ENCODE measurements at regions not wholly inside any gene's neighbourhood (a gene's known extent, or its start where the extent isn't known, plus 50 kb on each side); places are given as distances from the start of the nearest gene placed in this dataset.

GRCh38 chr5:174606646-174607045 is 117.7 kb upstream of the MSX2 start (continued):
- TF ChIP-seq CHD7 (IDR thresholded peaks at IDR 0.05; ENCODE audit: insufficient replicate concordance, low read length): no peak
- no peak for TF ChIP-seq EGR1 (IDR thresholded peaks at IDR 0.05; ENCODE audit: borderline replicate concordance, low read depth, low read length)
- no peak for TF ChIP-seq CBX5 (IDR thresholded peaks at IDR 0.05; ENCODE audit: low read depth, low read length)
- TF ChIP-seq POLR2A (IDR thresholded peaks at IDR 0.05; ENCODE audit: control extremely low read depth in 1 of 2, low read depth in 2 of 2, low read length in 2 of 2): no peak
- TF ChIP-seq ASH2L (IDR thresholded peaks at IDR 0.05; ENCODE audit: low read length): no peak
- TF ChIP-seq SIN3A (conservative IDR thresholded peaks at IDR 0.05 in 1 of 2, IDR thresholded peaks at IDR 0.05 in 1 of 2; ENCODE audit: low read depth in 1 of 2, low read length in 2 of 2): no peak
- TF ChIP-seq HDAC2 (IDR thresholded peaks at IDR 0.05; ENCODE audit: borderline replicate concordance in 1 of 2, low read depth in 2 of 2, low read length in 2 of 2): no peak
- no peak for TF ChIP-seq E2F6 (IDR thresholded peaks at IDR 0.05)
- no peak for TF ChIP-seq RAD21 (IDR thresholded peaks at IDR 0.05 in 1 of 2, conservative IDR thresholded peaks at IDR 0.05 in 1 of 2; ENCODE audit: low read depth in 2 of 2, low read length in 2 of 2)
- no peak for TF ChIP-seq PHF8 (conservative IDR thresholded peaks at IDR 0.05; ENCODE audit: low read depth, low read length)
- TF ChIP-seq NANOG (IDR thresholded peaks at IDR 0.05; ENCODE audit: insufficient read depth, low read depth, low read length, poor library complexity, severe bottlenecking): no peak
